ACC112 (cell line): ENCODE measurements at regions not wholly inside any gene's neighbourhood (a gene's known extent, or its start where the extent isn't known, plus 50 kb on each side); places are given as distances from the start of the nearest gene placed in this dataset.
"Not testable (repeated sequence)": the region's sequence is repeated elsewhere in the genome, so short reads cannot be mapped to it uniquely, and the experiment has no call there.

ENCODE experiments used
- H2AFZ ChIP-seq: fragments of 200-600 bp; sonication (generic); one replicate; pipeline ENCODE4 v1.6.0; 2017; ENCODE audit warnings: antibody characterized with exemption, low read length; ENCODE audit not compliant: unreplicated experiment
- H3K27ac ChIP-seq: fragments of 200-600 bp; sonication (generic); 2 replicates; pipeline ENCODE4 v1.5.1; 2014; ENCODE audit warnings: low read depth, mild to moderate bottlenecking, antibody characterized with exemption, low read length, moderate library complexity
- H3K27me3 ChIP-seq: fragments of 200-600 bp; sonication (generic); 2 replicates; pipeline ENCODE4 v1.6.1; 2014; ENCODE audit warnings: mild to moderate bottlenecking, antibody characterized with exemption, low read length, moderate library complexity, mixed read lengths; ENCODE audit not compliant: insufficient read depth
- H3K36me3 ChIP-seq: fragments of 200-600 bp; sonication (generic); 2 replicates; pipeline ENCODE4 v1.6.1; 2016; ENCODE audit warnings: mild to moderate bottlenecking, antibody characterized with exemption, low read length, moderate library complexity, mixed read lengths; ENCODE audit not compliant: insufficient read depth
- H3K4me1 ChIP-seq: fragments of 200-600 bp; sonication (generic); one replicate; pipeline ENCODE4 v1.6.1; 2016; ENCODE audit warnings: low read length, mixed read lengths; ENCODE audit not compliant: insufficient read depth, unreplicated experiment, control insufficient read depth
- H3K4me3 ChIP-seq: fragments of 200-600 bp; sonication (generic); 2 replicates; pipeline ENCODE4 v1.5.1; 2014; ENCODE audit warnings: mild to moderate bottlenecking, low read depth, low read length
- H3K79me2 ChIP-seq: fragments of 200-600 bp; sonication (generic); one replicate; pipeline ENCODE4 v1.6.0; 2016; ENCODE audit warnings: low read length; ENCODE audit not compliant: control insufficient read depth, unreplicated experiment, insufficient read depth

DNA sequence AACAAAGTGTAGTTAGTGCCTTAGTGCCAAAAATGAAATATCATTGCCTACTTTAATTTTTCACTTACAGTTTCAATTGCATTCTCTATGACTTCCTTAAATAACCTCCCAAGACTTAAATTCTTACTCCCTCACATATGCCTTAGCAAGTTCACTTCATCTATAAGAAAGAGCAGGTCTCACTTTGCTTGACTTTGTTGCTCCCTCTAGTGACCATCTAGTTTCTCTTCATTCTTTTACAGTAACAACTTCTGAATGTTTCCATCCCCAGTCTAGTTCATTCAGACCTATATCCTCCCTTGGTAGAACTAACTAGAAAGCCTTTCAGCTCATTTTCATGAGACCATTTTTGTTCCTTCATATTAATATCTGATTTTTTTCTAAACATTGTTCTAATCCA lies 2377.6 kb downstream of the EPHA3 start:
- not testable (repeated sequence) for H3K4me1 ChIP-seq, H2AFZ ChIP-seq

DNA sequence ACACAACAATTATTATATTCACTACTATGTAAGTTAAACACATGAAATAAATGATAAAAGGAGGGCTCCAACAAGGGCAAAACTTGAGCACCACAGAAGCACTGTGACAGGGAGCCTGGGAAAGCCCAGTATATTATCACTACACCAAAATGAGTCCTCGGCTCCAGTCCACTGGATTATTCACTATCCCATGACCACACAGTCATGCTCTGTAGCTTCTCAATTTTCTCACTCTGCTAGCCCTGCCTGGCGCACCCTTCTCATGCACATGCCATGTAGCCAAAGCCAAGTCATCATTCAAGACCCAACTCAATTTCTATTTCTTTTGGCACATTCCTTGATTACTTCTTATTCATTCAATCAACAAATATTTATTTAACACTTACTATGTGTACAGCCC lies 2378.5 kb downstream of the EPHA3 start:
- H3K27ac ChIP-seq, H3K27me3 ChIP-seq, H3K79me2 ChIP-seq, H3K36me3 ChIP-seq, H3K4me1 ChIP-seq, H3K4me3 ChIP-seq, H2AFZ ChIP-seq: not testable (repeated sequence)

More for the DNA sequence above, 2377.6 kb downstream of the EPHA3 start:
- not testable (repeated sequence) for H3K79me2 ChIP-seq, H3K4me3 ChIP-seq, H3K36me3 ChIP-seq, H3K27ac ChIP-seq, H3K27me3 ChIP-seq

DNA sequence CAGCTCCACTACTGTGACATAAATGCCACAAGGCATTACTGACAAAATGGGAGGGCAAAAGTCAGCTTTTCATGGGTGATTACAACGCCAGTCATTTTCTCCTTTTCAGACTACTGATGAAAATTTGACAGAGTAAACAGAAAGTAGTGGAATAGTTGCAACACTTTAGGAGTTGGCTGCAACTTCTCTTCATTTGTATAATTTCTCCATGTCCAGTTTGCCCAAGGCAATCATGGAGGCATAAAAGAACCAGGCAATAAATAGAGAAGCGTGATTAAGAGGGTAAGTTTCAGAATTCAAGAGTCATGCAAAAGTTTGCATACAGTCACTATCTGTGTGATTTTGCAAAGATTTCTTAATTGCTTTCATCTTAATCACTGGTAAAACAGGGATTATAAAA lies 2390.3 kb downstream of the EPHA3 start:
- not testable (repeated sequence) for H3K27me3 ChIP-seq, H3K27ac ChIP-seq, H2AFZ ChIP-seq, H3K4me3 ChIP-seq, H3K36me3 ChIP-seq, H3K79me2 ChIP-seq, H3K4me1 ChIP-seq

DNA sequence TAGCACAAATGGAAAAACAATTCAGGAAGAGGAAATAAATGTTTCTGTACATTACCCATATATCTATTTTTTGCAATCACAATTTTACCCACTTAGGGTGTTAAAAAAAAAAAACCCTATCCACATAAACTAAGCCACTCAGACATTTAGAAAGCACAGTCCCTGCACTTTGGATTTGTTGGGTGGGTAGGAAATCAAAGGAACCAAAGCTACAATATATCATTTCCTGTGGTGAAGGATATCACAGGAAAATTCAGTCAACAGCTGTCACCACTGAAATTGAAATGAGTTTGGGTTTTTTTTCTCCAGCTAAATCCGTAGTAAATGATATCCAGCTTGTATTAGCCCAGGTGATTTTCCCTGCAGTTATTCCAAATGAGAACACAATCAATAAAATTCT lies 2392.4 kb downstream of the EPHA3 start:
- not testable (repeated sequence) for H2AFZ ChIP-seq, H3K4me1 ChIP-seq, H3K36me3 ChIP-seq, H3K79me2 ChIP-seq, H3K4me3 ChIP-seq, H3K27me3 ChIP-seq, H3K27ac ChIP-seq

DNA sequence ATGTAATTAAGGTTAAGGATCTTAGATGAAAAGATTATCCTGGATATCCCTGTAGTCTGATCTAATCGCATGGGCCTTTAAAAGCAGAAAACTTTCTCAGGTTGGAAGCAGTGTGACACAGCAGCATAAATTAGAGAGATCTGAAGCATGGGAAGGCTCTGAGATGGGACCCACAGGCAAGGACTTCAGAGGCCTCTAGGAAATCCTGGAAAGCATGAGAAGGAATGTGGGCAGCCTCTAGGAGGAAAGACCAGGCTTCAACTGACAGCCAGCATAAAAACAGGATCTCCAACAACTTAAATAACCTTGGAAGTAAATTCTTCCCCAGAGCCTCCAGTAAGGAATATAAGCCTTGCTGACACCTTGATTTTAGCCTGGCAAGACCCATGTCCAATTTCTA lies 2397.5 kb downstream of the EPHA3 start:
- H3K27ac ChIP-seq, H3K36me3 ChIP-seq, H3K4me3 ChIP-seq, H3K4me1 ChIP-seq, H3K79me2 ChIP-seq, H3K27me3 ChIP-seq, H2AFZ ChIP-seq: not testable (repeated sequence)
